ENCODE measurements at regions not wholly inside any gene's neighbourhood (a gene's known extent, or its start where the extent isn't known, plus 50 kb on each side); places are given as distances from the start of the nearest gene placed in this dataset.

DNA sequence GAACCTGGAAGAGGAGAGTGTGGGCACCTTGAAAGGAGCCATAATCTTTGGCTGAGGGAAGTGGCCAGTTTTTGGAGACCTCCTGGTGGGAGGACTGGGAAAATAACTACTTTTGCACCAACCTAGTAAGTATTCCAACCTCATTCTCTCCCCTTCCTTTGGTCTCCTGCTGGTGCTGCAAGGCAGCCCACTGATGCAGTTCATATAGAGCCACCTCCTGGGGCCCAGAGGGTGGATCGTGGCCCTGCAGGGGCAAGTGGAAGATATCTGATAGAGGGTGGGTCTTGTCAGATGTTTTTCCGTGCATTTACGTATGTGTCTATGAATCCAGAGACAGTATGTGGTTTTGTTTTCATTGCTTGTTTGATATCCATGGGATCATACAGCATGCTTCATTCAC, 172.8 kb upstream of the PITX1 start:
- no peaks in the 10 kb centered on the region for H3K9me1 ChIP-seq (ENCODE audit: control insufficient read depth, extremely low read depth, insufficient read depth, low read length)
- H3K4me1 ChIP-seq (ENCODE audit: control insufficient read depth, extremely low read depth, insufficient read depth, low read length), result peaks cover 5% of the 10 kb centered on the region
- H3K9me3 ChIP-seq (ENCODE audit: control insufficient read depth, low read depth, low read length), result no peaks in the 10 kb centered on the region
- no peaks in the 10 kb centered on the region for H4K20me1 ChIP-seq (ENCODE audit: control insufficient read depth, extremely low read depth, insufficient read depth, low read length)
- no peak overlapping the region for H3K9ac ChIP-seq (ENCODE audit: control insufficient read depth, extremely low read depth, insufficient read depth, low read length)
- H3K4me2 ChIP-seq (ENCODE audit: control insufficient read depth, extremely low read depth, insufficient read depth, low read depth, low read length), result no peak overlapping the region
- no peaks in the 10 kb centered on the region for H3K79me2 ChIP-seq (ENCODE audit: control insufficient read depth, insufficient read depth, low read length)
- no peak overlapping the region for H2AFZ ChIP-seq (ENCODE audit: control insufficient read depth, low read length)
- DNase-seq (ENCODE audit: low read depth, low spot score) (no peak), FAIRE-seq (no peak)
- TF ChIP-seq CTCF (optimal IDR thresholded peaks at IDR 0.05 in 1 of 3, IDR thresholded peaks at IDR 0.05 in 1 of 3, conservative IDR thresholded peaks at IDR 0.05 in 1 of 3; ENCODE audit: extremely low read depth in 1 of 3, insufficient read depth in 2 of 3, low read length in 3 of 3), result no peak
- no peak for TF ChIP-seq EZH2 (IDR thresholded peaks at IDR 0.05; ENCODE audit: low read length)
- no peak overlapping the region for H3K4me3 ChIP-seq (ENCODE audit: control insufficient read depth in 2 of 3, extremely low read depth in 1 of 3, insufficient read depth in 2 of 3, low read depth in 1 of 3, low read length in 3 of 3)
- no peaks in the 10 kb centered on the region for H3K27me3 ChIP-seq (ENCODE audit: control insufficient read depth, extremely low read depth, insufficient read depth, low read length)
- no peak overlapping the region for H3K27ac ChIP-seq (ENCODE audit: control insufficient read depth, insufficient read depth, low read length)
- no peaks in the 10 kb centered on the region for H3K36me3 ChIP-seq (ENCODE audit: control insufficient read depth in 2 of 2, extremely low read depth in 1 of 2, insufficient read depth in 2 of 2, low read length in 2 of 2)
- dilution Hi-C loops (cut with MboI; ENCODE audit: extremely low pct_ligation_motif_present, low sequenced_read_pairs), result no loop called here

DNA sequence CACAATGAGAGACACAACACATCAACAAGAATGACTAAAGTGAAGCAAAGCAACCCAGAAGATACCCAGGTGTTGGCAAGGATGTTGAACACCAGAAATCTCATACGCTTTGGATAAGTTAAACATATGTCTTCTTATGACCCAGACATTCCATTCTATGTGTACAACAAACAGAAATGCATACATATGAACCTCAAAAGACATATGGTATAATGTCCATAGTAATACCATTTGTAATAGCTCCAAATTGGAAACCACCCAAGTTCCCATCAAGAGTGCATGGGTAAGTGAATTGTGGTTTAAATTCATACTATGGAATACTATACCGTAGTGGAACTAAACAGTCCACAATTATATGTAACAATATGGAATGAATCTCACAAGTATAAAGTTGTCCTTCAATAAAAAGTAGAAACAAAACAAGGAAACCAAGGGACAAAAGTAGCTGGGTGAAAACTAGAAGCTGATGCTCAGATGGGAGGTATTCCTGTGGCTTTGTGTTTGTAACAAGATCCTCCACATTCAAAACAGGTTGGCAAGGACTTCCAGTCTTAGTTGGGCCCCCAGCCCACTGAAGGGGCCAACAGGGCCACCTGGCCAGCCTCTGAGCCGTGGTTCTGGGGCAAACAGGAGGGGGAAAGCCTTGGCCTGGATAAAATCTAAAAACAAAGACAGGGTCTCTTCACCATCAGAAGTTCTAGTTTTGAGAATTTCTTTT, 171.8 kb upstream of the PITX1 start:
- Histone ChIP-seq H2AFZ (ENCODE audit: control insufficient read depth, low read length) (no peak overlapping the region), H3K4me3 (ENCODE audit: control insufficient read depth in 2 of 3, extremely low read depth in 1 of 3, insufficient read depth in 2 of 3, low read depth in 1 of 3, low read length in 3 of 3) (no peak overlapping the region), H3K27me3 (ENCODE audit: control insufficient read depth, extremely low read depth, insufficient read depth, low read length) (no peaks in the 10 kb centered on the region), H3K4me2 (ENCODE audit: control insufficient read depth, extremely low read depth, insufficient read depth, low read depth, low read length) (no peak overlapping the region), H3K36me3 (ENCODE audit: control insufficient read depth in 2 of 2, extremely low read depth in 1 of 2, insufficient read depth in 2 of 2, low read length in 2 of 2) (no peaks in the 10 kb centered on the region), H3K79me2 (ENCODE audit: control insufficient read depth, insufficient read depth, low read length) (no peaks in the 10 kb centered on the region), H3K27ac (ENCODE audit: control insufficient read depth, insufficient read depth, low read length) (no peak overlapping the region), H3K9me1 (ENCODE audit: control insufficient read depth, extremely low read depth, insufficient read depth, low read length) (no peaks in the 10 kb centered on the region), H3K9me3 (ENCODE audit: control insufficient read depth, low read depth, low read length) (no peaks in the 10 kb centered on the region), H4K20me1 (ENCODE audit: control insufficient read depth, extremely low read depth, insufficient read depth, low read length) (no peaks in the 10 kb centered on the region), H3K4me1 (ENCODE audit: control insufficient read depth, extremely low read depth, insufficient read depth, low read length) (peaks cover 5% of the 10 kb centered on the region), H3K9ac (ENCODE audit: control insufficient read depth, extremely low read depth, insufficient read depth, low read length) (no peak overlapping the region)
- TF ChIP-seq CTCF (optimal IDR thresholded peaks at IDR 0.05 in 1 of 3, IDR thresholded peaks at IDR 0.05 in 1 of 3, conservative IDR thresholded peaks at IDR 0.05 in 1 of 3; ENCODE audit: extremely low read depth in 1 of 3, insufficient read depth in 2 of 3, low read length in 3 of 3) (no peak), EZH2 (IDR thresholded peaks at IDR 0.05; ENCODE audit: low read length) (no peak)
- FAIRE-seq (no peak), DNase-seq (ENCODE audit: low read depth, low spot score) (no peak)
- dilution Hi-C loops (cut with MboI; ENCODE audit: extremely low pct_ligation_motif_present, low sequenced_read_pairs), result no loop called here
